ENCODE measurements at regions not wholly inside any gene's neighbourhood (a gene's known extent, or its start where the extent isn't known, plus 50 kb on each side); places are given as distances from the start of the nearest gene placed in this dataset.

GRCh38 chr5:56523790-56524575 is 290.9 kb upstream of the ANKRD55 start:
- ATAC-seq (no peak), DNase-seq (no peak)
- Histone ChIP-seq H3K36me3 (no peaks in the 10 kb centered on the region), H3K4me3 (no peak overlapping the region), H3K9me3 (no peaks in the 10 kb centered on the region), H3K4me1 (peaks cover 13 to 15% of the 10 kb centered on the region in 2 donors), H3K27ac (no peak overlapping the region), H3K27me3 (no peaks in the 10 kb centered on the region)
- intact Hi-C loops (cut with DNase I): no loop called here
- no peak for TF ChIP-seq CTCF (IDR thresholded peaks at IDR 0.05)

- no peak for DNase-seq
- intact Hi-C loops (cut with DNase I): no loop called here
- no peak overlapping the region for H3K27ac ChIP-seq
- H3K36me3 ChIP-seq: no peaks in the 10 kb centered on the region
- H3K4me3 ChIP-seq: no peak overlapping the region
- no peaks in the 10 kb centered on the region for H3K9me3 ChIP-seq
- peaks cover 13 to 15% of the 10 kb centered on the region in 2 donors for H3K4me1 ChIP-seq
- ATAC-seq: peak; percentile 77
- H3K27me3 ChIP-seq: no peaks in the 10 kb centered on the region
- TF ChIP-seq CTCF (IDR thresholded peaks at IDR 0.05): no peak
These were observed 289.8 kb upstream of the ANKRD55 start for GRCh38 chr5:56522960-56523359.

GRCh38 chr5:56522169-56522568 is 289.0 kb upstream of the ANKRD55 start:
- Histone ChIP-seq H3K36me3 (no peaks in the 10 kb centered on the region), H3K27me3 (no peaks in the 10 kb centered on the region), H3K9me3 (no peaks in the 10 kb centered on the region), H3K4me1 (peaks cover 15 to 16% of the 10 kb centered on the region in 2 donors), H3K27ac (no peak overlapping the region), H3K4me3 (no peak overlapping the region)
- intact Hi-C loops (cut with DNase I): no loop called here
- no peak for TF ChIP-seq CTCF (IDR thresholded peaks at IDR 0.05)
- no peak for DNase-seq
- ATAC-seq: no peak

- Histone ChIP-seq H3K27me3 (no peaks in the 10 kb centered on the region), H3K36me3 (no peaks in the 10 kb centered on the region), H3K4me3 (no peak overlapping the region), H3K27ac (no peak overlapping the region), H3K9me3 (no peaks in the 10 kb centered on the region), H3K4me1 (peaks cover 15 to 26% of the 10 kb centered on the region in 2 donors)
- DNase-seq (no peak), ATAC-seq (no peak)
- no peak for TF ChIP-seq CTCF (IDR thresholded peaks at IDR 0.05)
- intact Hi-C loops (cut with DNase I): no loop called here
These were observed 288.0 kb upstream of the ANKRD55 start for GRCh38 chr5:56520986-56521730.

- H3K4me3 ChIP-seq: no peak overlapping the region
- H3K36me3 ChIP-seq: no peaks in the 10 kb centered on the region
- H3K27me3 ChIP-seq: no peaks in the 10 kb centered on the region
- no peak for ATAC-seq
- H3K4me1 ChIP-seq: peaks cover 13 to 33% of the 10 kb centered on the region in 2 donors
- no peak overlapping the region for H3K27ac ChIP-seq
- no peak for DNase-seq
- TF ChIP-seq CTCF (IDR thresholded peaks at IDR 0.05): no peak
- no peaks in the 10 kb centered on the region for H3K9me3 ChIP-seq
- intact Hi-C loops (cut with DNase I): no loop called here
These were observed 285.7 kb upstream of the ANKRD55 start for GRCh38 chr5:56518820-56519219.

Measured in left lung (tissue), 4 donors.